Ovary (tissue), 7 donors: ENCODE measurements at regions not wholly inside any gene's neighbourhood (a gene's known extent, or its start where the extent isn't known, plus 50 kb on each side); places are given as distances from the start of the nearest gene placed in this dataset.
"Not testable (repeated sequence)": the region's sequence is repeated elsewhere in the genome, so short reads cannot be mapped to it uniquely, and the experiment has no call there.

Source experiments
- DNase-seq, 5 donors: peaks; one replicate each; pipeline ENCODE4 v3.0.0-alpha.2; 2019 to 2020
- H3K27ac ChIP-seq, 2 donors: fragments of 200-600 bp; one replicate each; pipeline versions ENCODE4 v1.5.1 to v1.8.0; 2019 to 2022
- H3K27me3 ChIP-seq: fragments of 200-600 bp; one replicate; pipeline ENCODE4 v1.8.0; 2022
- H3K36me3 ChIP-seq: fragments of 200-600 bp; sonication (generic); one replicate; pipeline ENCODE4 v1.5.1; 2019
- H3K4me1 ChIP-seq: one replicate; pipeline ENCODE4 v1.8.1; 2013; ENCODE audit warnings: mild to moderate bottlenecking, moderate library complexity; ENCODE audit not compliant: insufficient read depth
- H3K4me3 ChIP-seq: fragments of 200-600 bp; sonication (generic); one replicate; pipeline ENCODE4 v1.5.1; 2017
- H3K9me3 ChIP-seq, 2 donors: fragments of 200-600 bp in 1 of 2; sonication (generic) in 1 of 2; one replicate each; pipeline versions ENCODE4 v1.5.1 to v1.8.1; 2013 to 2019; ENCODE audit warnings: mild to moderate bottlenecking in 1 of 2, moderate library complexity in 1 of 2
- CTCF ChIP-seq, 3 donors: fragments of 450-650 bp in 2 of 3; fragments of 200-600 bp in 1 of 3; IDR thresholded peaks; one replicate each; pipeline versions ENCODE4 v1.5.1 to v1.8.0; 2016 to 2022; ENCODE audit warnings: antibody characterized with exemption in 3 of 3, mild to moderate bottlenecking in 1 of 3
- EP300 ChIP-seq: sonication (generic); formaldehyde crosslinking; IDR thresholded peaks from one replicate; pipeline ENCODE4 v1.6.1; 2017; ENCODE audit warnings: antibody characterized with exemption
- POLR2A ChIP-seq: fragments of 450-650 bp; IDR thresholded peaks from one replicate; pipeline ENCODE4 v1.6.1; 2017; ENCODE audit warnings: antibody characterized with exemption, mild to moderate bottlenecking, moderate library complexity
- WGBS, 3 donors: extraction: QIAGEN DNeasy Blood & Tissue Kit in 1 of 3; methylation state at CpG; one replicate each; pipeline versions ENCODE4 v1.1.5 to v1.1.7; 2013 to 2017; 5-methylcytosine and 5-hydroxymethylcytosine counted together
- intact Hi-C, 4 donors: fragments of 100-400 bp; cut with DNase I; formaldehyde crosslinking; loops; one replicate each; pipeline versions ENCODE4 v1.11.0 to v1.15.1; 2022 to 2023
- donor health status: DM: no; HTN: no; CAD: no; lungs with moderate emphysema.
- donor health status: DM: no; HTN: no; CAD: no.
- donor health status: Bipolar disorder and iron deficiency.
- donor health status: DM: no; HTN: no; CAD: no.
- donor health status: DM: yes; HTN: yes; CAD: no.

GRCh38 chr2:230614040-230614439 lies 98.6 kb upstream of the CAB39 start:
- no peaks in the 10 kb centered on the region for H3K36me3 ChIP-seq
- no peaks in the 10 kb centered on the region for H3K9me3 ChIP-seq
- no peak overlapping the region for H3K4me3 ChIP-seq
- intact Hi-C loops, result loop anchor here in 1 of 4 donors (5.0 kb wide), 1 partner anchor 607 kb away; no protein-coding TSS in a partner anchor
- H3K27ac ChIP-seq, result no peak overlapping the region
- TF ChIP-seq CTCF (IDR thresholded peaks at IDR 0.05) (no peak), EP300 (no peak), POLR2A (no peak)
- DNase-seq, result no peak
- 95 to 97% (median 97%) methylated on average over 7 of the region's 7 CpGs for WGBS, 3 donors
- no peaks in the 10 kb centered on the region for H3K4me1 ChIP-seq
- no peaks in the 10 kb centered on the region for H3K27me3 ChIP-seq

- Histone ChIP-seq H3K36me3 (no peaks in the 10 kb centered on the region), H3K4me1 (no peaks in the 10 kb centered on the region), H3K27ac (no peak overlapping the region), H3K27me3 (no peaks in the 10 kb centered on the region), H3K9me3 (no peaks in the 10 kb centered on the region), H3K4me3 (no peak overlapping the region)
- intact Hi-C loops, result loop anchor here in 1 of 4 donors (5.0 kb wide), 1 partner anchor 608 kb away; no protein-coding TSS in a partner anchor
- TF ChIP-seq CTCF (IDR thresholded peaks at IDR 0.05) (no peak), EP300 (no peak), POLR2A (no peak)
- 65 to 71% (median 69%) methylated on average over 6 of the region's 6 CpGs for WGBS, 3 donors
- no peak for DNase-seq
These were observed 97.7 kb upstream of the CAB39 start for GRCh38 chr2:230614913-230615332.

GRCh38 chr2:230617256-230617706 lies 95.4 kb upstream of the CAB39 start:
- H3K9me3 ChIP-seq, DNase-seq, H3K27ac ChIP-seq, H3K36me3 ChIP-seq, H3K27me3 ChIP-seq, intact Hi-C loops, H3K4me1 ChIP-seq, H3K4me3 ChIP-seq: not testable (repeated sequence)
- 60 to 61% (median 61%) methylated on average over 11 of the region's 11 CpGs for WGBS, 3 donors

- H3K27me3 ChIP-seq, result no peaks in the 10 kb centered on the region
- DNase-seq, result no peak
- no peaks in the 10 kb centered on the region for H3K9me3 ChIP-seq
- H3K27ac ChIP-seq, result no peak overlapping the region
- H3K36me3 ChIP-seq, result no peaks in the 10 kb centered on the region
- WGBS, 3 donors, result 84 to 89% (median 85%) methylated on average over 8 of the region's 8 CpGs
- no peak overlapping the region for H3K4me3 ChIP-seq
- no peaks in the 10 kb centered on the region for H3K4me1 ChIP-seq
- intact Hi-C loops, result no loop called here
- no peak for TF ChIP-seq POLR2A
- no peak for TF ChIP-seq CTCF (IDR thresholded peaks at IDR 0.05)
- no peak for TF ChIP-seq EP300
These were observed 93.2 kb upstream of the CAB39 start for GRCh38 chr2:230619491-230619890.

GRCh38 chr2:230625220-230625619 lies 87.4 kb upstream of the CAB39 start:
- DNase-seq, intact Hi-C loops, H3K9me3 ChIP-seq, H3K36me3 ChIP-seq, H3K27me3 ChIP-seq, H3K4me1 ChIP-seq, H3K4me3 ChIP-seq, H3K27ac ChIP-seq: not testable (repeated sequence)
- 65 to 84% (median 70%) methylated on average over 4 of the region's 4 CpGs for WGBS, 3 donors

- intact Hi-C loops, H3K9me3 ChIP-seq, H3K27ac ChIP-seq, H3K4me3 ChIP-seq, DNase-seq, H3K4me1 ChIP-seq, H3K36me3 ChIP-seq, H3K27me3 ChIP-seq: not testable (repeated sequence)
- WGBS, 3 donors, result 90 to 93% (median 91%) methylated on average over 4 of the region's 4 CpGs
These were observed 85.6 kb upstream of the CAB39 start for GRCh38 chr2:230627091-230627490.
